SHP77 (cell line): ENCODE measurements at regions not wholly inside any gene's neighbourhood (a gene's known extent, or its start where the extent isn't known, plus 50 kb on each side); places are given as distances from the start of the nearest gene placed in this dataset.

Experiments used
- DNase-seq, 2 experiments: peaks; one replicate each; lab custom pipeline; 2025; lab: John Stamatoyannopoulos, UW

DNA sequence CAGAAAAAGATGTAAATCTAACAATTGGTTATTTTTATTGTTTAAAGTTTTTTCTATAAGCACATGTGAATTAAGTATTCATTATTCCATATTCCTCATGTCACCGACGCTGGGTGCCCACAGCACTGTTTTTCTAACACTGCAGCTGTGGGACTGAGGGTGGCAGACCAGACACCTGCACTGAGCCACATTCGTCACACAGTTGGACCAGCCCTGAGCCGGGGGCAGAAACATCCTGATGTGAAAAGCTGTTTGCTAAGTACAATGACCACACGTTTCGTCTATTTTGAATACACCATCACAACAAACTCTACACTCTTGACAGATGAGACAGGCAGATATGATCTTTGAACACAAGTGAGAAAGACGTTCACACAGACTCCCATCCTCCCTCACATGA, 749.5 kb downstream of the KCNJ18 start:
- peak in 1 of 2 experiments; percentile 10 for DNase-seq

- no peak for DNase-seq
These were observed 750.7 kb downstream of the KCNJ18 start for GRCh38 chr17:22443061-22443460.

DNA sequence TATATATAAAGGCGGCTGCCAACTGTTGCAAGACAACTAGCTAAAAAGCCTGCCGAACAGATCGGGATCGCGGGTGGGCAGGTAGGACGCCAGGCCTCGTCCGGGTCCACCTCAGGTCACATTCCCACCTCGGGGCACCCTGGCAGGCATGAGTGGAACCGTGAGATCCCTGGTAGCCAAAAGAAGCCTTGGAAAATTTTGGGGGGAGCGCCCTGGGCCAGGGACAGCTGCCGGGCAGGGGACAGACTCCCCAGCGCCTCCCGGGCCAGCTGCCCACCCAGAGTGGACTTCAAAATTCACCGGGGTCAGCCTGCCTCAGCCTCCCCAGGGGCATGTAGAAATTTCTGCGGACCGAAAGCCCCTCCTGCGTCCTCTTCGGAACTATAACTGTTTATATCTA, 760.9 kb downstream of the KCNJ18 start:
- DNase-seq: no peak

DNA sequence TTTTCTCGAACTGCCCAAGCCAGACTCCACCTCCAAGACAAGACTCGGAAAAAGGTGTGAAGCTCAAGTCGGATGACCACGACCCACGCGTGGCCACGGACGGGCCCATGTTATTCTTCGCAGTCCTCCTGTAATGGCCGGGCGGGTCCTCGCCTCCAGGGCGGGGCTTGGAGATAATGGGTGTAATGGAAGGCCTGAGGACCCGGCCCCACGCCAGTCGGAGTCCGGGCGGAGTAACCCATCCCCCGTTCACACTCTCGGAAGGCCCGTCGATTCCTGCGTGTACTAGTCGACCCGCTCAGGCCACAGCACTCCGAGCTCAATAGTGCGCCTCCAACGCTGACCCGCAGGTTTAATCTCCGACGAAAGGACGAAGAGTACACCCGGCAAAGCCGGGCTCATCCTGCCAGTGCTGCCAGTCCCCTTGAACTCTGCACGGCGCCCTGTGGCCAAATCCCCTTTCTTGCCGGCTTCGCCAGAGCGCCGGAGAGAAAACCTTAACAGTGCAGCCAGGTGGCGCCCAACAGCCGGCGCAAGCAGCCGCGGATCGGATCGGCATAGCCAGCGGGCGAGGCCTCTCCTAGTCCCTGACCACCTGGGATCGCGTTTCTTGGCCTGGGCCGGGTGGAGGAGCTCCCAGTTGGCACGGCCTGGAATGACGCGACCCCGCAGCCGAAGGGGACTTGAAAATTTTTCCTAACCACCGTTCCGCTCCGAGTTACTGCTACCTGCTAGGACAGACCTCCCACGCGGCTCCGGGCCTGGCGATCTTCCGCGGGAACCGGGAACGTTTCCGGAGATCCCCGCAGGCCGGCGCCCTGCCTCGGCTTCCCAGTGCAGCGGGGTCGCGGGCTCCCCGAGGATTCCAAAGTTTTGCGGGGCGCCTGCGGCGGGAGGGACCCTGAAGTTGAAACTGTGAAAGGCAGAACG, 762.0 kb downstream of the KCNJ18 start:
- no peak for DNase-seq

- DNase-seq: no peak
These were observed 767.1 kb downstream of the KCNJ18 start for GRCh38 chr17:22459331-22459952.

- DNase-seq: no peak
These were observed 767.6 kb downstream of the KCNJ18 start for GRCh38 chr17:22459953-22460350.

GRCh38 chr17:22460461-22461063, 768.2 kb downstream of the KCNJ18 start:
- no peak for DNase-seq

DNA sequence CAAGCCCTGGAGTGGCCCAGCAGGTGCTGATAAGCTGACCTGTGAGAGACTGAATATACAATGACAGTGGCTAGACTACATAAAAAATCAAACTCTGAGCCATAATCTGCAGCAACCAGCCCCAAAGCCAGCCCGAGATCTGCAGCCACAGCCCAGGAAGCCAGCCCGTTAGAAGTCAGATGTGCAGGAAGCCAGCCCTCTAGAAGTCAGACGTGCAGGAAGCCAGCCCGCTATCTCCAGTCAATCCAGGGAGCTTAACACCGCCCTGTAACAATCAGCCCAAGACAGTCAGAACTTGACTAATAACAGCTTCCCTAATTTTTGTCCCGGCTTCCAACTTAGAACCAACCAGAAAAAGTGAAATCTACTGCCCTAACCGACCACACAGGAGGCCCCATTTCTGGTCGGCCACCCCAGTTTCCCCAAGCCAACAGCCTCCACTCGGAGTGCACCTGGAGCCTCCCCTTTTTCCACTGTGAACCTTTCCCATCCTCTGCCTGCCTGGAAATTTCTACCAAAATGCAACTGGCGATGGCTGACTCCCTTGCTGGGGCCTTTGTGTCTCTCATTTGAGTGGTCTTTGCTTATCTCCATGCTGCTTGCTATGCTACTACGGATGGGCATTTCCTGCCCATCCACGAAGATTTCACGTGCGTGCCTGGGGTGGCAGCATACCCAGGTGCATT, 769.3 kb downstream of the KCNJ18 start:
- no peak for DNase-seq

- DNase-seq: no peak
These were observed 770.1 kb downstream of the KCNJ18 start for GRCh38 chr17:22462461-22462860.

- no peak for DNase-seq
These were observed 771.0 kb downstream of the KCNJ18 start for GRCh38 chr17:22463110-22463850.

DNA sequence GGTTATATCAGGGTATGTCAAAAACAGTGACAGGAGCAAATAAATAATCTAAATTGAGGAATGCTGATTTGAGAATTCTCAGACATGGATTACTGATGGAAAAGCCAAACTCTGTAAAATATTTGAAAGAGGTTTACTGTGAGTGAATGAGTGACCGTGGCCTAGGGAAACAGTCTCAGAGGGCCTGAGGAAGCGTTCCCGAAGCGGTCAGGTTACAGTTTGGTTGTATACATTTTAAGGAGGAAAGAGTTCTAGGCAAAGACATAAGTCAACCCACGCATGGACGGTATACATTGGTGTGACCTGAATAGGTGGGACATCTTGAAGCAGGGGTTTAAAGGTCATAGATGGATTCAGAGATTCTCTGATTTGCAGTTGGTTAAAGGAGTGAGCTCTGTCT, 771.7 kb downstream of the KCNJ18 start:
- DNase-seq: no peak

- DNase-seq: no peak
These were observed 775.4 kb downstream of the KCNJ18 start for GRCh38 chr17:22467720-22468119.

DNA sequence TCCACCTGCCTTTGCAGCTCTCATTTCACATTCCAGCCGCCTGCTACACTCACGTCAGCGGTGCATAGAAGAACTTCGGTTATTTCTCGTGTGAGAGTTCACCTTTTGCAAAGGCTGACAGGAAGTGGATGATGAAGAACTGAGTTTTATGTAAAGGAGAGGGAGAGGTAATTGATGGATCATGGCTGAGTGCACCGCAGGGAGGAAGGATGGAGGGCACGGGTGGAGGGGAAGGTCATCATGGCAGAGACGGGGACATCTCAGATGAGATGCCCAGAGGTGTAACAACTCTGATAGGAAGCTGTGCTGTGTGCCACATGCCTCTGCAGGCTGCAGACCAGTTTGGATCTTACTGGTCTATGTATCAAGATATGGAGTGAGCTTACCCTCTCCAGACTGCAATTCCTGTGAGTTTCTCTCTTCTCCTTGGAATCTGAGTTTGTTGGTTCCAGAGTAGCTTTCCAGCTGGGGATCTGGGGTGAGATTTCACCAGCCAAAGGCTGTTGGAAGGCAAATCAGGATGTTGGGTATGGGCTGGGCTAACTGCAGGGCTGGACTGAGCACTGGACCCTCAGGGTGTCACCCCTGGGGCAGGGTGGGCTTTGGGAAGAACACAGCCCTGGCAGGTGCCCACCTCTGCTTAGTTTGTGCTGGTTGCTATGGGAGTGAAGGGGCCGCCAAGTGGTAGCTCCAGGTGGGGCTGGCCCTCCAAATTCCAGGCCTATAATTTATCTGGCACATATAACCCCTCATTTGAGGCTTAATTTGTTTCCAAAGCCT, 777.0 kb downstream of the KCNJ18 start:
- DNase-seq: no peak

- no peak for DNase-seq
These were observed 777.6 kb downstream of the KCNJ18 start for GRCh38 chr17:22469941-22470340.

GRCh38 chr17:22470411-22471175, 778.3 kb downstream of the KCNJ18 start:
- DNase-seq: no peak

DNA sequence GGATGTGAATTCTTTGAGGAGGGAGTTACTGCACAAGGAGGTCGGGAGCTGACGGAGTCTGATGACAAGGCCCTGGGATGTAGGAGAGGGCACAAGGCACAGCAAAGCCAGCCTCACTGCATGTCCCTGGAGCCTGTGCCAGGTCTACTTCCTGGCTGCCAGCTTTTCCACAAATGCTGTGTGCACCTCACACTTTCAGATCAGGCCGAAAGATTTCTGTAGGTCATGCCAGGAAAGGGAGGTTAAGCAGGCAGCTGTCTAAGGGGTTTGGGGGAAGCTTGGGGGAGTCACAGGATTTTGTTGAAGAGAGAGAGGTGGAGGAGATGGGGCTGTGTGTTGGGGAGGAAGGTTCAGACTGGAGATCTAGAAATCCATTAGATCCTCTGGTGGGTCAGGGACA, 792.5 kb downstream of the KCNJ18 start:
- no peak for DNase-seq

GRCh38 chr17:22490399-22490798, 798.1 kb downstream of the KCNJ18 start:
- DNase-seq: no peak

DNA sequence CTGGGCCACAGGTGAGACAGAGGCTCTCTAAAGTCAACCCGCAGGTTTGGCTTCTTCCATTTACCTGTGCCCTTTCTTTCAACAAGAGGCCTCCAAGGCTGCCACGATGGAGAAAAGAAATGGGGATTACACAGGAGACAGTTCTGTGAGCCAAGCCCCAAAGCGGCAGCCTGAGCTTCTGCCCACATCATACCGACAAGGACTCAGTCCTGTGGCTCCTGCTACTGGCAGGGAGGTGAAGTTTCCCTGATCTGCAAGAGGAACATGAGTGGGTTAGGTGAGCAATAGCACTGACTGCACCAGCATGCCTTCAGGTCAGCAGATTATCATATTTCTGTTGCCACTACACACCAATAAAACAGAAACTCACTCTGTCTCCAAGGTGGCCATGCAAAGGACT, 800.0 kb downstream of the KCNJ18 start:
- DNase-seq: no peak

GRCh38 chr17:22496450-22496849, 804.1 kb downstream of the KCNJ18 start:
- no peak for DNase-seq

DNA sequence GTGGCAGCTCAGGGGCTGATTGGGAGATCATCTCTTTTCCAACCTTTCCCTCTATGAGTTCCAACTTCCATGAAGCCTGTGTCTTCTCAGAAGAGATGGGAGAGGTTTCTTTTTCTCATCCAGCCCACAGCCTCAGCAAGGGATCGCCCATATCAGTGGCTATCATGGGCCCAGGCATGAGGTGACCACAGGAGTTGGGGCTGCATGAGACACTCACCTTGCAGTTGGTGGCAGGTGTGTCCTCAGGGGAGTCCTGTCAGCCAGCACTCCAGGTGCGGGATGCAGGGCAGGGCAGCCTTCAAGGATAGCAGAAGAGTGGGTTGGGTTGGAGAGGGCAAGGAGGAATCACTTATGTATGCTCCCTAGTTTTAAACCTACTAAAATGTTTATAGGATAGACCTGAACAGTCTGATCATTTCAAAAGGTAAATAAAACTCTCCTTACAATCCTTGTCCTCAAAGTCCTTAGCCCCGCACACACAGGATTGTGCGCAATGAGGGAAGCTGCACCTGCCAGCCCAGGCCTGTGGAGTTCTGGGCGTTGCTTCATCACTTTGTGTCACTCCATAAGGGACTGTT, 811.1 kb downstream of the KCNJ18 start:
- DNase-seq: no peak
